Jurkat, Clone E6-1 (cell line): ENCODE measurements at regions not wholly inside any gene's neighbourhood (a gene's known extent, or its start where the extent isn't known, plus 50 kb on each side); places are given as distances from the start of the nearest gene placed in this dataset.
"Not testable (repeated sequence)": the region's sequence is repeated elsewhere in the genome, so short reads cannot be mapped to it uniquely, and the experiment has no call there.

Experiments
- DNase-seq: peaks from one replicate; pipeline ENCODE4 v3.0.0-alpha.2; 2011; ENCODE audit warnings: low read depth, low spot score
- H3K4me3 ChIP-seq: 2 replicates; pipeline ENCODE4 v1.5.1; 2011; ENCODE audit warnings: mild to moderate bottlenecking, low read length, control low read depth, moderate library complexity

DNA sequence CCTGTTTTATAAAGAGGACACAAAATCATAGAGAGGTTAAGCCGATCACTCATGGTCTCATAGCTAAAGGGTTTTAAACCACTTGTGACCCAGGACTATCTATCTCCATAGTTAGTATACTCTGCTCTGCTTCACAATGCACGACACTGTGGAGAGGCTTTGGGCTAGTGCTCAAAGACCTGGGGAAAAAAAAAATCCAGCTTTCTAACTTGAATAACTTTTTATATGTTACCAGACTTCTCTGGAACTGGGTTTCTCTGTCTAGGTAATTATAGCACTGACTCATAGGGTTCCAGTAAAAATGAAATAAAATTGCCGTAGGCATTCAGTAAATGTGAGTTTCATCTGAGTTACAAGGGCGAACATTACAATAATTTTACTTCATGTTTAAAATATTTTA, 273.7 kb upstream of the TECRL start:
- no peak overlapping the region for H3K4me3 ChIP-seq
- no peak for DNase-seq

GRCh38 chr4:64682481-64682880, 273.2 kb upstream of the TECRL start:
- DNase-seq: no peak
- H3K4me3 ChIP-seq: no peak overlapping the region

DNA sequence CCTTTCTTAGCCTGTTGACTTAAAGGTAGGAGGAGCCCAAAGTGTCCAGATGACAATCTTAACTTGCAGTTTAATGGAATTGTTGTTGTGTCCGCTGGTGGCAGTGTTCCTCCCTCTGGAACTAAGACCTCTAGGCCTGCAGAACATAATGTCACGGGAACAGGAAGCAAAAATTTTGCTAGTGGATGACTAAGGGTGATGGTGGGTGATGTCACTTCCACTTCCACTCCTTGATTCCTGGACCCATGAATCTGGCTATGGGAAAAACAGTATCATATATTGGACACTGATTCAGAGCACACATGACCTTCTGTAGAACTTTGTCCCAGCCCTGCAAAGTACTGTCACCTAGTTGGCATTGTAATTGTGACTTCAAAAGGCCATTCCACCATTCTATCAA, 263.9 kb upstream of the TECRL start:
- H3K4me3 ChIP-seq, DNase-seq: not testable (repeated sequence)

DNA sequence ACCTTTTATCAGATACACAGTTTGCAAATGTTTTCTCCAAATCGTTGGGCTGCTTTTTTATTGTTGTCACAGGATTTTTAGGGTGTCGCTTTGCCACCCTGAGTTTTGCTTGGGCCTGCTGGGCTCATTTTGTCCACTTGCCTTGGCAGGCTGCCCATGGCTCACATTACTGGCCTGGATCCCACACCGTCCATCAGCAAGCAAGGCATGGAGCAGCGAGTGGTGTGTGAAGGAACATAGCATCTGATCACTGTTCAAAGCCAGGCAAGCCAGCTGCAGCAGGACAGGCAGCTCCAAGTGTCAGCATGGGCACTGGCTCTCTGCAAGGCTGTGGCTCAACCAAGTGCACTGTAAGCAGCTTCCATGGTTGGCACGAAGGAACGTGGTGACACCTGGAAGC, 261.4 kb upstream of the TECRL start:
- H3K4me3 ChIP-seq: no peak overlapping the region
- no peak for DNase-seq

DNA sequence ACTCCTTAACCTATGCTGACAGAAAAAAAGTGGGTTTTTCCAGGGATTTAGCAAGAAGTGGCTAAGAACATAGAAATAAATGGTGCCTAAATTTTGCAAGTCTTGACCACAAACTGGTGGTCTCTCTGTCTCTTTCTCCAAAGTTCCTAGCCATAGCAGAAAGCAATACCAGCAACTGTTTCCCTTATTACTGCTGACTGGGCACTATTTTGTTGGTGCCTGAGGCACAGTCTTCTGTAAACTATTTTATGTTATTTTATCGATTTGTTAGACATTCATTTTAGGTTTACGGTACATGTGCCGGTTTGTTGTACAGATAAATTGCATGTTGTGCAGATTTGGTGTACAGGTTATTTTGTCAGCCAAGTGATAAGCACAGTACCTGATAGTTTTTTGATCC, 234.6 kb upstream of the TECRL start:
- DNase-seq: no peak
- no peak overlapping the region for H3K4me3 ChIP-seq

DNA sequence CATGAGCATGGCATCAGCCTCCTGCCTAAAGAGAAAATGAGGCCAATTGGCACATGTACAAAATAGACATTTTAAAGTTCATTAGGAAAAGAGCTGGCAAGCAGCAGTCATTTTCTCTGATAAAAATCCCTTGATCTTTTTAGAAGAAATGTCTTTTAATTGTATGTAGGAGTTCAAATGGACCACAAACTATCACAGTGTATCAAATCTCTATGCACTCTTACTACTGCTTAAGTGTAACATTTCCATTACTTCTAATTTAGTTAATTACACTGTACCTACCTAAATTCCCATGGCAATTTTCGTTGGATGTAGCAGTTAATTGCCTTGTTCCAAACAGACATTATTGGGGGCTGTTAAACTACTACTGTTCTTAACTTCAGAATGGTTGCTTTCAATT, 233.7 kb upstream of the TECRL start:
- no peak for DNase-seq
- H3K4me3 ChIP-seq: no peak overlapping the region

DNA sequence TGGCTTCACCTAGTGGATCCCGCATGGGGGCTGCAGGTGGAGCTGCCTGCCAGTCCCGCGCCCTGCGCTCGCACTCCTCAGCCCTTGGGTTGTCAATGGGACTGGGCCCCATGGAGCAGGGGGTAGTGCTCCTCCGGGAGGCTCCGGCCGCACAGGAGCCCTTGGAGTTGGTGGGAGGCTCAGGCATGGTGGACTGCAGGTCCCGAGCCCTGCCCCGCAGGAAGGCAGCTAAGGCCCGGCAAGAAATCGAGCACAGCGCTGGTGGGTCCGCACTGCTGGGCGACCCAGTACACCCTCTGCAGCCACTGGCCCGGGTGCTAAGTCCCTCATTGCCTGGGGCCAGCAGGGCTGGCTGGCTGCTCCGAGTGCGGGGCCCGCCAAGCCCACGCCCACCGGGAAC, 231.2 kb upstream of the TECRL start:
- not testable (repeated sequence) for DNase-seq, H3K4me3 ChIP-seq

DNA sequence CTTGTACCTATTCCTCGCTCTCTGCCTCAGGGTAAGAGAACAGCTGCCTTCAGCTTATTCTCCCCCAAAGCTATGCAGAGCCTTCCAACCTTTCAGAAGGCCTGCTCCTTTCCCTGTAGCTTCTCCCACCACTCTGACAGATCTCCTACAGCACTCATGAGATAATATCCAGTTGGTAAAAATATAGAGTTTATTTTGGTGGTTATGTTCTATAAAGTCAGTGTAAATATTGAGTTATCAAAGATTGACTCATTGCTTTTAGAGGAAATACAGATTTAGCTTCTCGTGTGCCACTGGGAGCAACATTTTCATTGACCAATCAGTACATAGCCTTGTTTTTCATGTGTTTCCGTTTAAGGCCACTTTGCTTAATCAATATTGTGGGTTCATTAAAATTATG, 216.2 kb upstream of the TECRL start:
- DNase-seq: no peak

DNA sequence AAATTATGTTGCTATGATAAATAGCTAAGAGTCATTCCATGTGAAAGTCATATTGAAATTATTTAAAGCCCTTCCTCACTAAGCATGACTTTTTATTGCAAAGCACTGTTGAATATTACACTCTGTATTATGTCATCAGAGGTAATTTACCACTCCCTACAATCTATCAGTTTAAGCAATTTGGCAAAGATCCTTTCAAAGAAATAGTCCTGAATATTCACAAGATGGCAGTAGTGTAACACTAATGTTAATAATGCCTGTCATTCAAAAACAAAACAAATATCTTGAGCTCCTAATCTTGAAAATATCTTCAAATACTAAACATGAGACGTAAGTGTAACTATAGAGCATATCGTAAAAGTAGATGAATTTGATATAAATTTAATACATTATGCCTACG, 208.6 kb upstream of the TECRL start:
- no peak overlapping the region for H3K4me3 ChIP-seq
- DNase-seq: peak; percentile 1

More for the DNA sequence above, 216.2 kb upstream of the TECRL start:
- H3K4me3 ChIP-seq: no peak overlapping the region

- no peak for DNase-seq
- no peak overlapping the region for H3K4me3 ChIP-seq
These were observed 205.0 kb upstream of the TECRL start for GRCh38 chr4:64614276-64614675.

DNA sequence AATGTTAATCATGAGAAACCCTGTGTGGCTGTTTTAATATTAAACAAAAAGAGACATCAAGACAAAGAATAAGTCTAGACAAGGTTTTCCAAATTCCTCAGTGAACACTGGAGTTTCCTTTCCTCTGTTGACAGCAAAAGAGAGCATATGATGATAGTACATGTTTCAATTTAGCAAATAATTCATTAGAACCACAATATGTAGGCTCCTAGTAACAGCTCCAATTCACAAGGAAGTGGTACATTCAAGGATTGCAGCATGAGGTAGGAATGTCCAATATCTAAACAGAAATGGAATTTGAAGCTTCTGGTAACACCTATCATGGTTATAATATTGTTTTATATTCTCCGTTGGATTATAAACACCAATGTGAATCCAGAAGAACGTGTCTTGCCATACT, 203.8 kb upstream of the TECRL start:
- H3K4me3 ChIP-seq: no peak overlapping the region
- no peak for DNase-seq

- DNase-seq: no peak
- H3K4me3 ChIP-seq: no peak overlapping the region
These were observed 188.8 kb upstream of the TECRL start for GRCh38 chr4:64598066-64598465.

DNA sequence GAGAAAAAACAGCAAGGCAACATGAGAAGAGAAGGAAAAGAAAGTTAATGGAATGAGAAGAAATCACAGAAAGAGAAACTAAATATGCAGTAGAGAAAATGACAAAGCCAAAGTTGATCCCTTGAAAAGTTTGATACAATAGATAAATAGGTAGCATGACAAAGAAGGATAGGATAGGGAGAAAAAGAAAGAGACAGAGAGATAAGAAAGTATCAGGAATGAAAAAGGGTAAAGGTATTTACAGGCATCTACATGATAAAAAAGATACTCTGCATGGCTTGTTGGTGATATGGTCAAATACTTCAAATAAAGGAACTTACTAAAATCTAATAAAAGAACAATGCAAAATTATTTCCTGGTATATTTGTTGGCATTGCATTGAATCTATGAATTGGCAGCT, 185.5 kb upstream of the TECRL start:
- no peak overlapping the region for H3K4me3 ChIP-seq
- no peak for DNase-seq

- DNase-seq: no peak
- H3K4me3 ChIP-seq: no peak overlapping the region
These were observed 179.3 kb upstream of the TECRL start for GRCh38 chr4:64588507-64588906.

DNA sequence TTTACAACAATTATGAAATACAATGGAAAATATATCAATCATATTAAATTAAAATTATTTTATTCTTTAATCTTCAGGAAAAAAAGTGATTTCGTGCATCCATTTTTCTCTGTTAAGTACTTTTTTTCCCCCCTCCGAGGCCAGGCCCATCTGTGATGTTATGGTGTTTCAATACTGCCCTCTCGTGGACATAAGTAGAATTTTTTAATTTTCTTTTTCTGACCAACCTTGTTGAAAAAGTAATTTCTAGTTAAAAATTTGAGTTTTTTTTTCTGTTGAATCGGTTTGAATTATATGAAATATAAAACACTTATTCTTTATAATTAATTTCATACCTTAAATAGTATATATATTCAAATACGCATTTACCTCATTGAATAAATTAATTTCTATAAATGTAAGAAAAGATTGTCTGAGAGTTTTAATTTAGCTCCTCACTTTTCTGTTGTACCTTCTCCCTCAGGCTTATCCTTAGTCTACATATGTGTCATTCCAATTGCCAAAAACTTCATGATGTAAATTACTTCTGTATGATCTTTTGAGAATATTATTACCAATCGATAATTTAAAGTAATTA, 175.8 kb upstream of the TECRL start:
- DNase-seq: peak; percentile 42
- H3K4me3 ChIP-seq: no peak overlapping the region

DNA sequence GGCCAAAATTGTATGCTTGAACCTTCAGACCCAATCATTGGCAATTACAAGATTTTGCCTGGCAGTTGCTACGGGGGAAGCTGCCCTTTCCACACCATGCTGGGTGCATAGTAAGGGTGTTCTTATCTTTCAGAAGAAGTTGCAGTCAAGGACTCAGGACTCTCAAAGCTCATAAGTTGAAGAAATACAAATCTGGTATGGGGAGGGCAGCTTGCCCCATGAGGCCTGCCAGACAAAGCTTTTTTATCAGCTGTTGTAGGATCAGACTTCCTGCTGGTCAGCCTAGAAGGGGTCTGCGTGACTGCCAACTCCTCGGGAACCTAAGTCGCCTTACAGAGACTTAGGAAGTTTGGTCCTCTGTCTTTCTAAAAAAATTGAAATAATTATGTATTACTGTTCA, 174.9 kb upstream of the TECRL start:
- H3K4me3 ChIP-seq: no peak overlapping the region
- DNase-seq: no peak

GRCh38 chr4:64582492-64582891, 173.2 kb upstream of the TECRL start:
- no peak overlapping the region for H3K4me3 ChIP-seq
- DNase-seq: no peak

DNA sequence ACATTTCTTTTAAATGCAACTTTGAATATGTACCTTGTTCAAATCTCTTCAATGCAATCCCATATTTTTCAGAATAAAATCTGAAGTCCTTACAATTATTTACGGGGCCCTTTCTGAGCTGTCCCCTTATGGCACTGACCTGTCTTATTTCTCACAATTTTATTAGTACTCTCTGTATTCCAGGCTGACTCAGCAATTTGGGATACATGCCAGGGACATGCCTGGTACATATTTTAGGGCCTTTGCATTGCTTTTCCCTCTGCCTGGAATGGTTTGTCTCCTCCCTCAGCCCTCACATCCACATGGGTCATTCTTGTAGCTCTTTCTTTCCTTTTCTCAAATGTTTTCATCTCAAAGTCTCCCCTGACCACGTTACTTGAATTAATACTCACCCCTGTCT, 172.2 kb upstream of the TECRL start:
- no peak for DNase-seq
- no peak overlapping the region for H3K4me3 ChIP-seq

DNA sequence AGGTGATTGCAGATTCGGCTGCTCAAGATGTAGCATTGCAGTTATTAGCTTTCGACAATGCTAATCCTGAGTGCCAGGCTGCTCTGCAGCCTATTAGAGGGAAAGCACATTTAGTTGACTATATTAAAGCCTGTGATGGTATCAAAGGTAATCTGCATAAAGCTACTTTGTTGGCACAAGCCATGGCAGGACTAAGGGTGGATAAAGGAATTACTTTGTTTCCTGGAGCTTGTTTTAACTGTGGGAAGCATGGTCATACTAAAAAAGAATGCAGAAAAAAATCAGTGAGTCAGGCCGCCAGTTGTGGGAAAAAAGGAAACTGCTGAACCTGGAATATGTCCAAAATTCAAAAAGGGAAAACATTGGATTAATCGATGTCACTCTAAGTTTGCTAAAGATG, 154.9 kb upstream of the TECRL start:
- DNase-seq: no peak
- no peak overlapping the region for H3K4me3 ChIP-seq

DNA sequence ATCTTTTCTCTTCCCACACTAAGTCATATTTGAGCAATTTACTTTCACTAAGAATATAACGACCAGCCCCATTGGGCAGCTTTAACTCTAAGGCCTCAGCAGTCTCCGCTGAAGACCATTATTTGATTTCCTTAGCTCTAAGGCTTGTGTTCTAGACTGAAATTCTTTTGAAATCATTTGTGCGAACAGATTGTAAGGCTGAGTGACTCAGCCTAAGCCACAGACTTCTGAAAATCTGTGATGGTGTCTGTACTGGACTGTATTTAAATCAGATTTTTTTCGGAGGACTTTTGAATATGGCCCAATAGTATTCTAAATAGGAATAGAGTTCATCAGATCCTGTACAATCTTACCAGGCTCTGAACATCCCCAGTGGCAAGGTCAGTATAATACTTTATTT, 150.3 kb upstream of the TECRL start:
- H3K4me3 ChIP-seq: no peak overlapping the region
- no peak for DNase-seq

- DNase-seq: no peak
- no peak overlapping the region for H3K4me3 ChIP-seq
These were observed 141.9 kb upstream of the TECRL start for GRCh38 chr4:64551125-64551524.

GRCh38 chr4:64545593-64545992, 136.3 kb upstream of the TECRL start:
- DNase-seq: no peak
- no peak overlapping the region for H3K4me3 ChIP-seq
